BE2C (cell line): ENCODE measurements at regions not wholly inside any gene's neighbourhood (a gene's known extent, or its start where the extent isn't known, plus 50 kb on each side); places are given as distances from the start of the nearest gene placed in this dataset.

ENCODE experiments used
- DNase-seq: peaks from one replicate; pipeline ENCODE4 v3.0.0-alpha.2; 2020
- H3K27me3 ChIP-seq: fragments of 250-450 bp; sonication (Bioruptor Pico); 2 replicates; pipeline ENCODE4 v1.5.1; 2020; ENCODE audit warnings: mild to moderate bottlenecking
- H3K36me3 ChIP-seq: fragments of 250-450 bp; sonication (Bioruptor Pico); 2 replicates; pipeline ENCODE4 v1.5.1; 2020; ENCODE audit warnings: mild to moderate bottlenecking
- H3K4me1 ChIP-seq: fragments of 250-450 bp; sonication (Bioruptor Pico); 2 replicates; pipeline ENCODE4 v1.5.1; 2020
- H3K4me3 ChIP-seq: 2 replicates; pipeline ENCODE4 v1.5.1; 2011; ENCODE audit warnings: low read depth, low read length
- H3K9me3 ChIP-seq: fragments of 250-450 bp; sonication (Bioruptor Pico); 2 replicates; pipeline ENCODE4 v1.5.1; 2020
- TF ChIP-seq, protein P1 (sequence below): IDR thresholded peaks from 2 replicates; pipeline ENCODE4 v1.5.1; 2012; ENCODE audit warnings: mild to moderate bottlenecking, low read depth, low read length

DNA sequence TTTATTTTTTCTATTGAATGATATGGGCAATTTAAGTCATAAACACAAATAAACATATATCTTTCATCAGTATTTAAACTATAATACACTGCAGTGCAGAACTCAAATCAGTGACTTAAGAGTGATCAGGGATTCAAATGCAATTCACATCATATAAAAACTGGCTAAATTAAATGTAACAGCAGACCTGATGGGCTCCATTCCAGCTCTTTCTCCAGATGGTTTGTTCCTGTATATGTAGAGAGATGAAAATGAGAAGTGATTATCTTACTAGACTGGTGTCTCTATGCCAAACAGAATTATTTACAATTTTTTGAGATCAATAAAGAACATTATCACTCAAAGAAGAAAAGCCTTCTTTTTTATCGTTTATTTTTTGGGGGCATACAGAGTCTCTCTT lies 568.8 kb upstream of the ADARB2 start:
- Histone ChIP-seq H3K27me3 (no peaks in the 10 kb centered on the region), H3K9me3 (no peaks in the 10 kb centered on the region), H3K4me3 (no peak overlapping the region), H3K36me3 (no peaks in the 10 kb centered on the region), H3K4me1 (no peaks in the 10 kb centered on the region)
- TF ChIP-seq, protein P1, sequence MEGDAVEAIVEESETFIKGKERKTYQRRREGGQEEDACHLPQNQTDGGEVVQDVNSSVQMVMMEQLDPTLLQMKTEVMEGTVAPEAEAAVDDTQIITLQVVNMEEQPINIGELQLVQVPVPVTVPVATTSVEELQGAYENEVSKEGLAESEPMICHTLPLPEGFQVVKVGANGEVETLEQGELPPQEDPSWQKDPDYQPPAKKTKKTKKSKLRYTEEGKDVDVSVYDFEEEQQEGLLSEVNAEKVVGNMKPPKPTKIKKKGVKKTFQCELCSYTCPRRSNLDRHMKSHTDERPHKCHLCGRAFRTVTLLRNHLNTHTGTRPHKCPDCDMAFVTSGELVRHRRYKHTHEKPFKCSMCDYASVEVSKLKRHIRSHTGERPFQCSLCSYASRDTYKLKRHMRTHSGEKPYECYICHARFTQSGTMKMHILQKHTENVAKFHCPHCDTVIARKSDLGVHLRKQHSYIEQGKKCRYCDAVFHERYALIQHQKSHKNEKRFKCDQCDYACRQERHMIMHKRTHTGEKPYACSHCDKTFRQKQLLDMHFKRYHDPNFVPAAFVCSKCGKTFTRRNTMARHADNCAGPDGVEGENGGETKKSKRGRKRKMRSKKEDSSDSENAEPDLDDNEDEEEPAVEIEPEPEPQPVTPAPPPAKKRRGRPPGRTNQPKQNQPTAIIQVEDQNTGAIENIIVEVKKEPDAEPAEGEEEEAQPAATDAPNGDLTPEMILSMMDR: no peak
- DNase-seq: no peak

DNA sequence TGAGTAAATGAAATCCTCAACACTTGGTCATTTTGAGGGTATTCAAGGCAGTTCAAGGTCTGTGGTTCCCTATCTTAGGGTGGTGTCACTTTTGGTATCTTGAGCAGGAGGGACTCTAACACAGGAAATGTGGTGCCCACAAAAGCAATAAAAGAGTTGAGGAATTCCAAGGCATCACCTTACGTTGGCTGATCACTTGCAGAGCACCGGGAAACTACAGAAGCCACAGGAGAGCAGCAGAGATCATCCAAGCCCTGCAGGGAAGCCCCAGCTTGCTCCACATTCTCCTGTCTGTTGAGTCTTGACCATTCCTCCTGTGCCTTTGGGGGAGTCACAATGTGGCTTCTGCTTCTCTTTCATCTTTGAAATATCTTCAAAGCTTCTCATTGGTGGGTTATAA lies 565.8 kb upstream of the ADARB2 start:
- TF ChIP-seq, protein P1: no peak
- Histone ChIP-seq H3K9me3 (no peaks in the 10 kb centered on the region), H3K4me1 (no peaks in the 10 kb centered on the region), H3K27me3 (no peaks in the 10 kb centered on the region), H3K4me3 (no peak overlapping the region), H3K36me3 (no peaks in the 10 kb centered on the region)
- DNase-seq: no peak

DNA sequence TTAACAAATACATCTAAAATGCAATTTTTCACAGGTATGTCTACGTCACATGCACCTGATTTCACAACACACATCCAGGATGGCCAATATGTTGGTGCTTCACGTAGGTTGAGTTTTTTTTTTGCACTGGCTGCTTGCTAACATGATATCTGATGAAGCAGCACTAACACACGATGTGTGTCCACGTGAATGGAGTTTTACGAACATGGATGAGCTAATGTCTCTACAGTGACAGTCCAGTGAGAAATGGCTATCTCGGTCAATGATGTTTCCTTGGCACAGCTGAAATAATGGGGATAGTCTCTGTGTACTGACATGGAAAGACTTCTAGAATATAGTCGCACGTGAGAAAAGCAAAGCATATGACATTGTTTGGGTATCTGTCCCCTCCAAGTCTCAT lies 563.9 kb upstream of the ADARB2 start:
- Histone ChIP-seq H3K9me3 (no peaks in the 10 kb centered on the region), H3K36me3 (no peaks in the 10 kb centered on the region), H3K4me3 (no peak overlapping the region), H3K4me1 (no peaks in the 10 kb centered on the region), H3K27me3 (no peaks in the 10 kb centered on the region)
- TF ChIP-seq, protein P1: no peak
- DNase-seq: no peak

DNA sequence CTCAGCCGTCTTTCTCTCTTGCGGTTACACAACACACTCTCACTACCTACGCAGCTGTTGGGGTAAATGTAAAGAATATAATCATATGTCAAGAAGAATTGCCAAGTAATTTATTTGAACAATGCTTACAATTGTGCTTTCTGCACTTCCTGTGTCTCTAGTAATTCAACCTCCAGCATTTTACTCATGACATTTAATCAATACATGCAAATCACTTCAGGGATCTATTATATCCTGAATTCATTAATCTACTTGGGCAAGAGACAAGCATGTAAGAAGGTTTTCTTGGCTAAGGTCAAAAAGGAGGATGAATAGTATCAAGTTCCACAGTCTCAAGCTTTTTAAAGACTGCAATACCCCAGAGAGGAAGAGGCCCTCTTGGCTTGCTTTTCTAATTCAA lies 562.9 kb upstream of the ADARB2 start:
- DNase-seq: no peak
- TF ChIP-seq, protein P1: no peak
- Histone ChIP-seq H3K4me3 (no peak overlapping the region), H3K4me1 (no peaks in the 10 kb centered on the region), H3K36me3 (no peaks in the 10 kb centered on the region), H3K27me3 (no peaks in the 10 kb centered on the region), H3K9me3 (no peaks in the 10 kb centered on the region)

DNA sequence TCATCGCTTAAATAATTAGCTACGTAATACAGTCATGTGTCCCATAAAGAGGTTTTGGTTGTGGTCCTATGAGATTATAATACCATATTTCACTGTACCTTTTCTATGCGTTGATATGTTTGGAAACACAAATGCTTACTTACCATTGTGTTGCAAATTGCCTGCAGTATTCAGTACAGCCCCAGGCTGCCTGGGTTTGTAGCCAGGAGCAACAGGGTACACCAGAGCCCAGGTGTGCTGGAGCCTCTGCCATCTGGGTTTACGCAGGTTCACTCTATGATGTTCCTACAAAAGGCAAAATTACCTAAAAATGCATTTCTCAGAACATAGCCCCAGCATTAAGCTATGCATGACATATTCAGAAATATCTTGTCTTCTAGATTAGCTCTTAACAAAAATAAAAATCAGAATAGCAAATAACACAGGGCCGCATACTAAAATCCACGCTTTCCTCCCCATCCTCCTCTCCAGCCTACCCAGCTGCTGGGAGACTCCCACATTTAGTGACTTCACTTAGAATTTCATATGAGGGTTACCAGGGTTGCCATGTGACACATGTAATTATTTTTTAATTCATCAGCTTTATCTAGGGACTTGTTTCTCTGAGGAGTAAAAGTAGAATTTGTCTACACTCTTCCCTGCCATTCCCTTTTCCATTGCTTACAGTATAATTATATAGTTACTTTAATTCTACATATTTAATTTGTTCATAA lies 559.0 kb upstream of the ADARB2 start:
- no peak overlapping the region for H3K4me3 ChIP-seq
- TF ChIP-seq, protein P1: no peak
- H3K4me1 ChIP-seq: no peaks in the 10 kb centered on the region

DNA sequence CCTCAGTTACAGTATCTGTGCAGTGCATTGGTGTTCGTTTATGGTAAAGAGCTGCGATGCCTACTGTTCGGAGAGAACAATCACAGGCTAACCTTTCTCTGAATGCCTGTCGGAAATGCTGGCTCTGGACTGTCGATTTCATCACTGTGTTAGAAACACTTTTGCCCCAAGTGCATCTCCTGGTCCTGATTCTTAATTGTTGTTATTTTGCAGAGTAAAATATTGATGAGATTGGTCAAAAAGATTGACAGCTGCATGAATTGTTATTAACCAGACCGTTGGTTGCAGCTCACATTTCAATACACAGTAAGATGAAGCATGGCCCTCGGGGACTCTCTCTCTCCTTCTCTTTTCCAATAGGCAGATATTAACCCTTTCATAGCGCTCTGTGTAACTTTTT lies 557.4 kb upstream of the ADARB2 start:
- no peaks in the 10 kb centered on the region for H3K27me3 ChIP-seq
- no peak overlapping the region for H3K4me3 ChIP-seq
- no peaks in the 10 kb centered on the region for H3K36me3 ChIP-seq
- no peaks in the 10 kb centered on the region for H3K9me3 ChIP-seq
- H3K4me1 ChIP-seq: no peaks in the 10 kb centered on the region
- no peak for DNase-seq
- TF ChIP-seq, protein P1: no peak

More for the DNA sequence above, 559.0 kb upstream of the ADARB2 start:
- H3K9me3 ChIP-seq: no peaks in the 10 kb centered on the region
- no peaks in the 10 kb centered on the region for H3K27me3 ChIP-seq
- no peaks in the 10 kb centered on the region for H3K36me3 ChIP-seq
- DNase-seq: no peak
